ENCODE measurements at regions not wholly inside any gene's neighbourhood (a gene's known extent, or its start where the extent isn't known, plus 50 kb on each side); places are given as distances from the start of the nearest gene placed in this dataset.

- no peak for TF ChIP-seq CBX8 (IDR thresholded peaks at IDR 0.05; ENCODE audit: borderline replicate concordance, low read depth, low read length)
- no peak for TF ChIP-seq KDM5A (IDR thresholded peaks at IDR 0.05; ENCODE audit: low read length)
Measured at GRCh38 chr3:72195895-72196294, 410.9 kb upstream of the PROK2 start (continued).

Measured in H1 (cell line).